GM21526 (cell line): ENCODE measurements at regions not wholly inside any gene's neighbourhood (a gene's known extent, or its start where the extent isn't known, plus 50 kb on each side); places are given as distances from the start of the nearest gene placed in this dataset.
"Not testable (repeated sequence)": the region's sequence is repeated elsewhere in the genome, so short reads cannot be mapped to it uniquely, and the experiment has no call there.

Experiments
- ATAC-seq: cut with Tn5 transposase; IDR thresholded peaks from one replicate; pipeline ENCODE4 v1.9.1; 2021; ENCODE audit warnings: moderate library complexity; ENCODE audit not compliant: unreplicated experiment, low FRiP score

DNA sequence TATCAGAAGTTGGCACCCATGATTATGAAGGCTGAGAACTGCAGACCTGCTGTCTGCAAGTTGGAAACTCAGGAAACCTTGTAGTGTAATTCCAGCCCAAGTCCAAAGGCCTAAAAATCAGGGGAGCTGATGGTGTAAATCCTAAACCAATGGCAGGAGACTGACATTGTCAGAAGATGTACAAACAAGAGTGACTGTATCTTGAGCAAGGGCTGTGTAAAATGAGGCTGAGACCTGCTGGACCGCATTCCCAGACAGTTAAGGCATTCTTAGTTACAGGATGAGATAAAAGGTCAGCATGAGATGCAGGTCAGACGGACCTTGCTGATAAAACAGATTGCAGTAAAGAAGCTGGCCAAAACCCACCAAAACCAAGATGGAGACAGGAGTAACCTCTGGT, 147.7 kb downstream of the COG6 start:
- no peak for ATAC-seq

DNA sequence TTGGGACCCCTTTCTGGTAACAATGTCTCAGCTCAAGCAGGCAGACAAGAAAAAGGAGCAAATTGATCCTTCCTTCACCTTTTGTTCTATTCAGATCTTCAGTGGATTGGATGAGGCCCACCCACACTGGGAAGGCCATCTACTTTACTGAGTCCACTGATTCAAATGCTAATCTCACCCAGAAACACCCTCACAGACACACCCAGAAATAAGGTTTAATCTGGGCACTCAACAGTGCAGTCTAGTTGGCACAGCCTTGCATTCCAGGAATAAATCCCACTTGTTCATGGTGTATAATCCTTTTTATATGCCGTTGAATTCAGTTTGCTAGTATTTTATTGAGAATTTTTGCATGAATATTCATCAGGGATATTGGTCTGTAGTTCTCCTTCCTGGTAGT, 148.4 kb downstream of the COG6 start:
- ATAC-seq: no peak

DNA sequence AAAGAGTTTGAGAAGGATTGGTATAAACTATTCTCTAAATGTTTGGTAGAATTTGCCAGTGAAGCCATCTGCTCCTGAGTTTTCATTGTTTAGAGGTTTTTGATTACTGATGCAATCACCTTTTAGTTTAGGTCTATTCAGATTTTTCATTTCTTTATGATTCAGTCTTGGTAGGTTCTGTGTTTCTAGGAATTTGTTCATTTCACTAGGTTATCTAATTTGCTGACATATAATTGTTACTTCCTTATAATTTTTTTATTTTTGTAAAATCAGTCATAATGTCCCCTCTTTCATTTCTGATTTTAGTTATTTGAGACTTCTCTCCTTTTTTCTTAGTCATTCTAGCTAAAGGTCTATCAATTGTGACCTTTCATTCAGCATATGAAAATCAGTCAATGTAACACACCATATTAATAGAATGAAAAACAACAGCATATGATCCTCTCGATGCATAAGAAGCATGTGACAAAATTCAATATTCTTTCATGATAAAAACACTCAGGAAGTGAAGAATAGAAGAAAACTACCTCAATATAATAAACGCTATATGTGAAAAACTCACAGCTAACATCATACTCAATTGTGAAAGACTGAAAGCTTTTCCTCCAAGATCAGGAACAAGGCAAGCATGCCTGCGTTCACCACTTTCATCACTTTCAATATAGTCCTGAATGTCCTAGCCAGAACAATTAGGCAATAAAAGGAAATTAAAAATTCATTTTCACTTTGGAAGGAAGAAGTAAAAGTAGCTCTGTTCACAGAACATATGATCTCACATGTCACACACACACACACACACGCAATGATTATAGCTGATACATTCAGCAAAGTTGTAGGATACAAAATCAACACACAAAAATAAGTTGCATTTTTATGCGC, 149.1 kb downstream of the COG6 start:
- no peak for ATAC-seq

DNA sequence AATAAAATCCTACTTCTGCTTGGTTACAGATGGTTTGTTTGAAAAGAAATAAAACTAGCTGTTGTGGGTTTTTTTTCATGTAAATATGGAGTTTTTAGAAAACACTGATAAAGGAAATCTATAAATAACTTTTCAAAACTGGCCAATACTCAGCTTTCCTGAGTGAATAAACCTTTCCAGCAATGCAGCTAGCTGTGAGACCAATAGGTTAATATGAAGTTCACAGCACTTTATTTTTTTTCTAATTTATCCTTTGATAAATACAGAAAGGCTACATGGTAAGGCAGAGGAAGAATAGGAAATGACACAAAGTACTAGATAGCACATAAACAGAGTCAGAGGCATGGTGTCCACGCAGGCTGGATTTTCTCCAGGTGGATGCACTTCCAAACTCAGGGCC, 154.0 kb downstream of the COG6 start:
- no peak for ATAC-seq

DNA sequence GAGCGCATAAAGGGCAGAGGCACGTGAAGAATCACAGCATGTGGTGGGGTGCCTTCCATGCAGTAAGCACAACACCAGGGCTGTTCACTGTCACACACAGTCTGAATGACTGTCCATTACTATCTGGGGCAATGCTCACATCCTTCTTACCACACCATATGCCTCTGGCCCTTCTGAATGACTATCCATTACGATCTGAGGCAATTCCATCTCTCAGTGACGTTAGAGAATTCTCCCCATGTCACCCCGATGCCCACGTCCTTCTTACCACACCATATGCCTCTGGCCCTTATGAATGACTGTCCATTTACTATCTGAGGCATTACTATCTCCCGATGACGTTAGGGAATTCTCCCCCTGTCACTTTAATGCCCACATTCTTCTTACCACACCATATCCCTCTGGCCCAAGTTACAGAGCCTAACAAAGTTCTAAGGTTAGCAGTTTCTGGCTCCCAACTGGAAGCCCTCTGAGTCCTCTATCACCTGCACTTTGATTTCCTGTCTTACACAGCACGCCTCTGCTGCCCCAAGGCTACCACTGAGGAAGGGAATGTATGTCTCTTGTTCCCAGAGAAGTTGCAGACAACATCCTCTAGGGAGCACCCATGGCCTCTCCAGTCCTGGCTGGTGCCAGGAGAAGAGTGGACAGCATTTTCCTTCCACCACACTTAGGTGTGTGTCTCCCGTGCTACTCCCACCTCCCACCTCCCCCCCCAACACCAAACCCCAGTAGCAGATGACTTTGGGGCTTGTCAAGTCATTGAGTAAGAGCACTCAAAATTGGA, 154.8 kb downstream of the COG6 start:
- ATAC-seq: no peak

DNA sequence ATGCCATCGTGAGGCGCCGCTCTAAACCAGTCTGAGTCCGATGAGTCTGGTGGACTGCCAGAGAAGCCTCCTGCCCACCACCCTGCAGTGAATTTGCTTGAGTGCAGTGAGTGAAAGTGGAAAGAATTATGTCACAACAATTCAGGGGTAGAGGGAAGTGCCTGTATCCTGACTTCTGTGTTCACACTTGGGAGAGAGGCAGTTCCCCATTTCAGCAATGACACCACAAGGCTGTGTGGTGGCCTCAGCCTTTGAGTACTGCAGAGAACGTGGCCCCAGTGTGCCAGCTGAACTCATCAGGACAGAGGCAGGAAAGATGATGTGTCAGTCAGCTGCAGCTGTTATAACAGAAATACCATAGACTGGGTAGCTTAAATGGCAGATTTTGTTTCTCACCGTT, 155.6 kb downstream of the COG6 start:
- ATAC-seq: no peak

DNA sequence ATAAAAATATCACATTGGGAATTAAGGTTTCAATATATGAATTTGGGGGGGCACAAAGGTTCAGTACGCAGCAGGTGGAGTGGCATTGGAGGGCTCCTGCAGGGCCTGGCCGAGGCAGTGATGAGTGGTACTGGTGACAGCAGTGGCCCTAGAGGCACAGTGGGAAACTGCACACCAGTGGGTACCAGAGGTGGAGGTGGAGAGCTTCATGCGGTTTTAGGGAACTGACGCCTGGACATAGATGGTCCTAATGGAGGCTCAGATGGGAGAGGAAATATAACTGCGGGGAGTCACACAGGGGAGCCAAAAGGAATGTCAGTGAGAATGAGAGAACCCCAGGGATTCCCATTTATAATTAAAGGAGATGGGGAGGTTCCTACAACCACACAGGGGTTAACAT, 156.2 kb downstream of the COG6 start:
- ATAC-seq: no peak

DNA sequence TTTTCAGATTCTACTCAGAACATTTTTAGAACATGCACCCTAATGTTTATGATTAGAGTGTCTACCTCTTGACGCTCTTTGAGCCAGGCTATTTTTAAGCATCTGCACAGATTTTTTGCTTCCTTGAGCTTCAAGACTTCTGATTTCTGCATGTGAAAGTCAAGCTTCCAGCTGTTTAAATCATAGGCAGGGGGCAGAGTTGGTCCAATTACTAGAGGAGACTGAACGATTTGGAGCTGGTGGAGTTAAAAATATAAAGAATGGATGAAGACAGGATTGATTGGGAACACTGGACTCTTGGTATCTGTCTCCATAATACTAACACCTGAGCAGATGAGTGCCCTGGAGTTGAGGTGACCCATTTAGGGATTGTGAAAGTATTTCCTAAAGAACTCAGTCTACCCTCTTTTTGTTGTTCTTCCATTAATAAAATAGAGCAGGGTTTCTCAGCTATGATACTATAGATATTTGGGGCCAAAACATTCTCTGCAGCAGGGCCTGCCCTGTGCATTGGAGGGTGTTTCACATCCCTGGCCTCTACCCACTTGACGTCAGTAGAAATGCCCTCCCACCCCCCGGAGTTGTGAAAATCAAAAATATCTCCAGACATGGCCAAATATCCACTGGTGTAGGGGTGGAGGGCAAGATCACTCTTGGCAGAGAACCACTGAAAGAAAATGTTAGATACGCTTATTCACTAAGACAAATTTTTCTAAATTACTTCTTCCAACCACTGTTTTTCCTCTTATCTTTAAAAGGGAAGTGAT, 160.1 kb downstream of the COG6 start:
- no peak for ATAC-seq

DNA sequence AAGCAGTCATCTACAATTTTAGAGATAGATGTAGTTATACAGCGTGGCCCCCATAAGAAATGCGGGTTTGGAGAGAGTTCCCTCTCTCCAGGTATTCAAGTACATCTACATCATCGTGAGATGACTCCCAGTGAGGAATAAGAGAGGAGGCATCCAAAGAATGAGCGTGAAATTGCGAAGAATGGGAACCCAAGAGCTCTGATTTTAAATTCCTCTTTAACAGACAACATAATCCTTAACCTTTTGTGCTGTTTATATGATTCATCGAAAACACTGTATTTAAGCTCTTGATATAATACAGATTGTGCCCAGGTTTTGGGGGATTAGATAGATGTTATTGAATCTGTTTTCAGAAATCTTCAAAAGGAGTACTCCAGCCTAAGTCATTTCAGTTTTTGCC, 161.5 kb downstream of the COG6 start:
- no peak for ATAC-seq

DNA sequence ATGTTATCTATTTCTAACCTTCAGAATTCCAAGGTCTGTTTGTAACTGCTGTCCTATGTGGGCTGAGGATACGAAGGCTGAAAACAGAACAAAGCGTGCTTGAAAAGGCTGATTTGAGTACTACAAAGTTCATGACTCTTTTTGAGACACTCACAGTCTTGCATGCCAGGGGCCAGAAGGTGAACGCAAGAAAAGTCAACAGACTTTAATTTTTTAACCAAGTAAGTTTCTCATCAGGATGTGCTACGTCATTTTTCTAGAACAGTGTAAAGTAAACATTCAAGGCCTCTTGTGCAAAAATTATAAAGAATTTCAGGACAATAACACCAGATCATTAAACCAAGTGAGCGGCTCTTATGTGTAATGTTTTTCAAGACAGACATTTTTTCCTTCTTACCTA, 163.5 kb downstream of the COG6 start:
- ATAC-seq: no peak

DNA sequence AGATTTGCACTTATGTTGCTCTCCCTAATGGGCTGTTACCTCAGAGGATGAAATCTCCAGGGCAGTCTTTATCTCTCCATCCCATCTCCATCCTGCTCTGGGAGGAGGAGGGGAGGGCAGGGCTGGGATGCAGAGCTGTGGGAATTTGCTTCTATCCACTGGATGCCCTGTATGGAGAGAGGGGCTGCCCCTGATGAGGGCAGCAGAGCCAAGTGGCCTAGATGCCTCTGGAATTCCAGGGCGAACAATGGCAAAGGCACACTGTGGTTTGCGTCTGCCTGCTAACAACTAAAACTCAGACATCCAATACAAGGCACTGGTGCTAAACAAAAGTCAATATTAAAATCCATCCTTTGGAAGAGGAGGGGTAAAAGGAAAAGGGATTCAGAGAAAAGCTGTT, 165.1 kb downstream of the COG6 start:
- ATAC-seq: no peak

DNA sequence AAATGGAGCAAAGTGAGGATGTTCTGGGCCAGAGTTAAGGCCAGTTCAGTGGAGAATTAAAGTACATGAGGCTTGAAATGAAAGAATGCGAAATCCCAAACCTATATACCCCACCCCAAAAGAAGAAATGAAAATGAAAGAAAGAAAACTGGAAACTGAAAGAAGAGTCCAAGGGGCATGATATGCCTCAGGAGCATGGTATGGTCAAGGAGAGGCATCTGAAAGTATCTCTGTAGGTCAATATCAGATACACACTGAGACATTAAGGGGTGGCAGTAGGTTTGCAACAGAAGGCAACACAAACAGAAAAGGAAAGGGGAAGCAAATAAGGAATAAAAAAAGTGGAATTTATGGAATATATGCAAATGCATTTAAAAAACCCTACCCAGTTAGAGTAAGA, 166.5 kb downstream of the COG6 start:
- no peak for ATAC-seq

DNA sequence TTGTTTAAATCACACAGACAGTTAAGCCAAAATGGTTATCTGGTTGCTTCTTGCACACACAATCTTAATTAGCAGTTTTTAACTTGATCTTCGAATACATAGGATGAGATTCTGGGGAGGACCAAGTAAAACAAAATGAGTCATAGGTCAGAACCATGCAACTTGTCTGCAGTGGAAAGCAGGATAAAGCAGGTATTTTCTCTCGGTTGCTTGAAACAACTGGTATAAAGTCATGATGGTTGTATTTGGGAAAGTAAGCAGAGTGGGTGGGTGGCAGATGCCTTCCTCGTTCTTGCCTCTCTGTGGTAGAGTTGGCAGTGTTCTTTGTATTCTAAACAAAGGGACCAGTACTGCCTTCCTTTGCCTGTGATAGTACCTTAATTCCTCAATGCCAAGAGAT, 167.0 kb downstream of the COG6 start:
- no peak for ATAC-seq

DNA sequence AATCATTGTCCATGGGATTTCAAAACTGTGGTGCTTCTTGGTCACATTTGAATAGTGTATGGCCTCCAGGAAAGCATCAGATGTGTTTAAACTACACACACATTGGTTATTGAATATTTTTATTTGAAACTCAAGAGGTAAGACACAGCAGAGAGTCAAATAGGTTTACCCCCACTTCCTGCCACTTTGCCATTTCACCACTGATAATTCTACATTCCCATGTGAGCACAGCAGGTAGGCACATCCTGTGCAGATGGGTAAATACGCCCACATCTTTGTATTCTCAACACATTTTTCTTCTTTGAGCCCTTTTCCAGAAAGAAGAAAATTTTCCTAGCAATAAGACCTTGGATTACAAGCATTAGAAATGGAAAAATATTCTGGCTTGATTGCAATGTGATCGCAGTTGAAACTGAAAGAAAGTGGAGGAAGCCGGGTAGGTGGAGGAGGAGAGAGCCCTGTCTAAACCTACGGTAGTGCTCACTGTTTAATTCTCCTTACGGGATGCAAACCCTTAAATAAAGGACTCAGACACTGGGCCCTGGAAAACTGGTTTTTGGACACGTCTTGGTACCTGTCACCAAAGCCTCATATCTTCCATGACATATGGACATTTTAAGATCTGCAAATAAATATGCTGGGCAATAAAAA, 167.7 kb downstream of the COG6 start:
- no peak for ATAC-seq

DNA sequence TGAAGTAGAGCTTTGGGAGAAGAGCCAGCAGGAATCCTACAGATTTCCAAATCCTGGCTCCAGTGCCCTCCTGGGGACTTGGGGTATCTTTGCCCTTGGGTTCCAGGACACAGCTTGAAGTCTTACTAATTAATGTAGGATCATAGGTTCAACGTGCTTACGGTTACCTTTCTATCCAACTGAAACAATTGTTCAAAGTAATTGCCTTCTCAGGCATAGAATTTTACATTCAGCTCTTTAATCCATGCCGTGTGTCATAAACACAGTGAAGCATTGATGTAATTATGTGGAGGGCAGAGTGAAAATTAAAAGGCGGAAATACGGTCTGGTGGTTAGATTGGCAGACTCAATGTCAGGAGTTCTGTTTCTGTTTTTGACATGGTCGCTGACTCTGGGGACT, 170.4 kb downstream of the COG6 start:
- ATAC-seq: no peak

DNA sequence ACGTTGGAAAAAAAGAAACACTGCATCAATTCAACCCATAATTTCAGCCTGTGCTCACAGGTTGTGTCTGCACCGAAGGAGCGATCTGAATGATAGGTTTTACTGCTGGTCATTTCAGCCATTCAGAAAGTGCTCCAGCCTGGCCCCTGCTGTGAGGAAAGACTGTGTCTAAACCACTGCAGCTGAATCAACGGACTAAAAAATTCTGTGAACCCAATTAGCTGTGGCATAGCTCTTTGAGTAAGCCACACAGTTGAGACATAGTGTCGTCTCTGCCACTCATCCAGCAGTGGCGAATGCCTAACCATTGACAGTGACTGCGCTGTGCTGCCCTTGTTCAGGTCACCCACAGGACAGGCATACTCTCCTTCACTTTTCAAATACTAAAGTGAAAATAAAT, 179.8 kb downstream of the COG6 start:
- ATAC-seq: no peak

DNA sequence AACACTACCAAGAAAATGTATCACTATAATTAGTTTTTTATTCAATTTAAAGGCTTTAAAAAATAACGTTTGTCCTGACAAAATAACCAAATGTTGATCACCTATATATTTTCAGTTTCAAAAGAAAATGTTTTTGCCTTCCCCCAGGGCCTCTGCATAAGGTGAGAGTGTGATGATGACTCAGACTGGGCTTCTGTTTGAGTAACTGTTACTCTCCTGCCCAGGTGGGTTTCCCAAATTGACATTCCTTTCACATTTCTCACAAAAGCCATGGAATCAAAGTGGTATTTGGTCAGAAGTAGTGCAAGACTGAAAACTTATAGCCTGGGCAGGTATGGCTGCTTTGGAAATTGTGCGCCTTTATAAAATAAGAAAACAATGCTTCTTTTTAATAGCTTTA, 180.6 kb downstream of the COG6 start:
- ATAC-seq: no peak

DNA sequence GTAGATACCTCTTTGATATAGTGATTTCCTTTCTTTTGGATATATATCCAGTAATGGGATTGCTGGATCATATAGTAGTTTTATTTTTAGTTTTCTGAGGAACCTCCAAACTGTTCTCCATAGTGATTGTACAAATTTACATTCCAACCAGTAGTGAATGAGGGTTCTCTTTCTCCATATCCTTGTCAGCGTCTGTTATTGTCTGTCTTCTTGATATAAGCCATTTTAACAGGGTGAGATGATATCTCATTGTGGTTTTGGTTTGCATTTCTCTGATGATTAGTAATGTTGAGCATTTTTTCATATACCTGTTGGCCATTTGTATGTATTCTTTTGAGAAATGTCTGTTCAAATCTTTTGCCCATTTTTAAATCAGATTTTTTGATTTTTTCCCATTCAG, 182.4 kb downstream of the COG6 start:
- ATAC-seq: not testable (repeated sequence)

DNA sequence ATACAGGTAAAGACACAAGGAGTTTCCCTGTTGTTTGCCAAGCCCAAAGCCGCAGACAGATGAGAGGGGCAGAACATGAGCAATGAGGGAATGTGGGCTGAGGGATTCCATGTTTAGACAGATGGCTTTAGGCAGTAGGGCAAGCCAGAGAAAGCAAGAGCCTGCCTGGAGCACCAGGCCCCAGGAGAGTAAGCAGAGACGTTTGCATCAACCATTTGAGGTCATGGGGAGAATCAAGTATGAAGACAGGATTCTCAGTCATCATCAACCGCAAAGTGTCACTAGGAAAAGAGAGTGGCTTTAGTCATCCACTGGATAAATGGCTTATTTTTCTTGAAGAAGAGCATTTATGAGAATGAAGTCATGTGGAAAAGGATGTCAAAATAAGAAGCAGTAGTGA, 184.7 kb downstream of the COG6 start:
- ATAC-seq: no peak

DNA sequence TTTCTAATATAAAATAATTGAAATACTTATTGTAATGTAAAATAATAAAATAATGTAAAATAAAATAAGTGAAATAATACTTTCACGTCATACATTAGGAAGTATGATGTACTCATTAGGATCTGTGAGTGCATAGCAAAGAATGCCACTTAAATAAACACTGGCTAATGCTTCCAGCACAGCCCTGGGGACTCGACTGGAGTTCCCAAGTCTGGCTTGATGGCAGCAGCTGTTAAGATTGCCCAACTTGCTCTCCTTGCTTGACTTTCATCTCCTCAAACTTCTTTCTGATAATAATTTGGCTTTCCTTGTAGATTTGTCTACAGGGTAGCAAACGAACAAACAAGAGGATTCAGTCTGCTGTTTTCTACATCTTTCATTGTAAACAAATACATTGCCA, 191.9 kb downstream of the COG6 start:
- ATAC-seq: no peak

DNA sequence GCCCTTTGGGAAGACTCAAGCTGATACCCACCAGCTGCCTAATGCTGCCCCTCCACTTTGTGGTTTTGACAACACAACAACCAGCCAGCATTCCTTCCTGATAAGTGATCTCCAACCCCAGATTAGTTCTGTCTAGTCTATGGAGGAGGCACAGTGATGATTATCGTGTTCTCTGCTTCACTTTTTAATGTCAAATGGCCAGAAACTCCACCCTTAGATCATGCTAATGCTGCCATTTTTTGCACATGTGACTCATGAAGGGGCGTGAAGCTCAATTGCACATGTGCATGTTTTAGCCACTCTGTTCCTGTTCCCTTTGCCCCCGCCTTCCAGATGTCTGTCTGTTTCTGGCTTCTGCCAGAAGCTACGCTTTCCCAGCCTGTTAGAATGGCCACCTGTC, 199.8 kb downstream of the COG6 start:
- ATAC-seq: no peak
